Testis (tissue), 2 donors: ENCODE measurements at regions not wholly inside any gene's neighbourhood (a gene's known extent, or its start where the extent isn't known, plus 50 kb on each side); places are given as distances from the start of the nearest gene placed in this dataset.
"Not testable (repeated sequence)": the region's sequence is repeated elsewhere in the genome, so short reads cannot be mapped to it uniquely, and the experiment has no call there.

Experiments used
- DNase-seq: peaks from one replicate; pipeline ENCODE4 v3.0.0-alpha.2; 2019
- H3K27ac ChIP-seq, 2 donors: fragments of 200-600 bp; sonication (generic); one replicate each; pipeline ENCODE4 v1.5.1; 2019
- H3K27me3 ChIP-seq: fragments of 200-600 bp; sonication (generic); one replicate; pipeline ENCODE4 v1.5.1; 2019
- H3K36me3 ChIP-seq: fragments of 200-600 bp; sonication (generic); one replicate; pipeline ENCODE4 v1.5.1; 2017; ENCODE audit warnings: low read depth; ENCODE audit errors: missing control alignments
- H3K4me1 ChIP-seq: fragments of 200-600 bp; sonication (generic); one replicate; pipeline ENCODE4 v1.5.1; 2019
- H3K4me3 ChIP-seq, 2 donors: fragments of 200-600 bp; sonication (generic); one replicate each; pipeline ENCODE4 v1.5.1; 2017 to 2019
- H3K9me3 ChIP-seq: fragments of 200-600 bp; sonication (generic); one replicate; pipeline ENCODE4 v1.5.1; 2017
- CTCF ChIP-seq, 3 experiments: fragments of 450-650 bp in 2 of 3; fragments of 200-600 bp in 1 of 3; sonication (generic) in 1 of 3; IDR thresholded peaks; one replicate each; pipeline ENCODE4 v1.5.1; 2016 to 2019; ENCODE audit warnings: antibody characterized with exemption in 3 of 3, mild to moderate bottlenecking in 2 of 3, moderate library complexity in 1 of 3
- WGBS, 2 donors: methylation state at CpG; one replicate each; pipeline ENCODE4 v1.1.5; 2018; 5-methylcytosine and 5-hydroxymethylcytosine counted together
- intact Hi-C: fragments of 100-400 bp; cut with DNase I; formaldehyde crosslinking; loops from one replicate; pipeline ENCODE4 v1.15.1; 2023; ENCODE audit warnings: low total_unique reads

GRCh38 chr7:150049012-150049655, 175.4 kb downstream of the ATP6V0E2 start:
- intact Hi-C loops, result not testable (repeated sequence)

DNA sequence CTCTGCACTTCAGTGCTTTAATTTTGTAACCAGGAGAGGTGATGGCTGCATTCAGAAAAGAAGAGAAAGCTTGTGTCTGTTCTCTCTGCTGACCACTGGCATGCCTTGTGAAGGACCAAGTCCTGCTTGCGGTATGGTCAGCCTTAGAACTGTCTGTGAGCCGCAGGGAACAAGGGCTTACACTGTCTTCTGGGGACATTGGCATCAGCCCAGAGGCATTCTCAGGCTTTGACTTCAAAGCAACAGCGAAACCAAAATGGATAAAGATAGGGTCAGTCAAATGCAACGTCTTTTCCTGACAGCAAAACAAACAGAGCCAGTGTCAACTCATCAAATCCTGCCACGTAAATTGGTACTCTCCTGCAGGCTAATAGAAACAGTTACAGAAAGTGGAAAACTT, 179.6 kb downstream of the ATP6V0E2 start:
- 68 to 70% methylated on average over 5 of the region's 5 CpGs for WGBS, 2 donors
- H3K9me3 ChIP-seq, H3K4me3 ChIP-seq, H3K4me1 ChIP-seq, H3K27me3 ChIP-seq, H3K27ac ChIP-seq, H3K36me3 ChIP-seq, intact Hi-C loops, DNase-seq: not testable (repeated sequence)

More at GRCh38 chr7:150049012-150049655, 175.4 kb downstream of the ATP6V0E2 start:
- not testable (repeated sequence) for H3K9me3 ChIP-seq, H3K27me3 ChIP-seq, H3K36me3 ChIP-seq, H3K27ac ChIP-seq, H3K4me1 ChIP-seq
- peak; percentile 74 for DNase-seq
- peak overlapping the region; percentile 15 to 60 for H3K4me3 ChIP-seq
- WGBS, 2 donors, result 3 to 10% methylated on average over 9 to 24 of the region's 46 CpGs

GRCh38 chr7:150054242-150054641, 180.5 kb downstream of the ATP6V0E2 start:
- H3K27me3 ChIP-seq, H3K9me3 ChIP-seq, H3K4me3 ChIP-seq, intact Hi-C loops, H3K4me1 ChIP-seq, H3K27ac ChIP-seq, DNase-seq, H3K36me3 ChIP-seq: not testable (repeated sequence)
- 86 to 87% methylated on average over 3 of the region's 3 CpGs for WGBS, 2 donors

DNA sequence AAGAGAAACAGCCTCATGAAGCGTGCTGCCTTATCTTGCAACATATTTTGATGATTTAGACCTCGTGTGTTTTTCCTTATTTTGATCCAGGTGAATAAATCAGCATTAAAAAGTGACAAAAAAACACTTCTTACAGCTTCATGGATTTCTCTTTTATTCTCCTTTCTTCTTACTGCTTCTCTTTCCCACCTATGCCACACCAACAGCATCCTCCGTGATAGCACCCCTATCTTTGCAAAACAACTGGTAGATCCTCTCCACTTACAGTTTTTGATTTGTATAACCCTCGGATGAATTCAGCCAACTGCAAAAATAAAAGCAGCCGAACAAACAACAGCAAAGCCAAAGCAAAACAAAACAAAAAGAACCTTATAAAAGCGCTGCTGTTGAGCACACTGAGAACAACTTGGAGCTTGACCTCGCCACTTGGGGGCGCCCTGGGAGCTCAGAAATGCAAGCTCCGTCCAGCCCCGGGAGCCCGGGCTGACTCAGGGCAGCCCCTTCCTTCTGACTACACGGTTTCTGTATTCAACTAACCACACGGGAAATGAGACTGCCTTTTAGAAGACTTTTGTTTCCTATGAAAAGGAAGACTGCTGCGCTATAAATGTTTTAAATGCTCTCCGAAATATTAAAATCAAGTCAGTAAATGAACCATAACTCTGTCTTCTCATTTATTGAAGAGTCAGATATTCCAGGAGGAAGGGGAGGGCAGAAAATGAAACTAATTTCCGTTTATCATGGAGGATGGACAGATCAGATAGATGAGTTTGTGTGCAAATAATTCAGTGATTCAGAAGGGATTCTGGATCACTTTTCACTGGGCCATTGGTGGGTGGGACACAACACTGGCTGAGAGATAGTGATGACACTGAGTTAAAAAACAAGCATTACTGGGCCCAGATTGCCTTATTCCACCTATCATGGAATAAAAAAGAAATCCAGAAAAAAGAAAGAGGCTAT, 186.8 kb downstream of the ATP6V0E2 start:
- H3K9me3 ChIP-seq, H3K4me3 ChIP-seq, H3K27me3 ChIP-seq, H3K4me1 ChIP-seq, intact Hi-C loops, H3K36me3 ChIP-seq, H3K27ac ChIP-seq: not testable (repeated sequence)
- DNase-seq, result peak; percentile 93
- WGBS, 2 donors, result 12 to 13% methylated on average over 12 of the region's 16 CpGs
- TF ChIP-seq CTCF (IDR thresholded peaks at IDR 0.05), result peak in 1 of 3 experiments; percentile 18

GRCh38 chr7:150063195-150063594, 189.4 kb downstream of the ATP6V0E2 start:
- H3K27ac ChIP-seq, H3K9me3 ChIP-seq, H3K4me1 ChIP-seq, intact Hi-C loops, H3K36me3 ChIP-seq, H3K27me3 ChIP-seq, H3K4me3 ChIP-seq, DNase-seq: not testable (repeated sequence)
- 67 to 80% methylated on average over 1 of the region's 1 CpG for WGBS, 2 donors

GRCh38 chr7:150069555-150070313, 196.0 kb downstream of the ATP6V0E2 start:
- H3K9me3 ChIP-seq, intact Hi-C loops, H3K36me3 ChIP-seq, H3K4me3 ChIP-seq, H3K27me3 ChIP-seq, H3K27ac ChIP-seq, DNase-seq, H3K4me1 ChIP-seq: not testable (repeated sequence)
- 83 to 88% methylated on average over 6 to 9 of the region's 10 CpGs for WGBS, 2 donors

GRCh38 chr7:150077543-150077942, 203.8 kb downstream of the ATP6V0E2 start:
- H3K27me3 ChIP-seq, H3K4me1 ChIP-seq, H3K36me3 ChIP-seq, H3K9me3 ChIP-seq, H3K27ac ChIP-seq, DNase-seq, intact Hi-C loops, H3K4me3 ChIP-seq: not testable (repeated sequence)
- 78 to 95% methylated on average over 1 of the region's 1 CpG for WGBS, 2 donors

DNA sequence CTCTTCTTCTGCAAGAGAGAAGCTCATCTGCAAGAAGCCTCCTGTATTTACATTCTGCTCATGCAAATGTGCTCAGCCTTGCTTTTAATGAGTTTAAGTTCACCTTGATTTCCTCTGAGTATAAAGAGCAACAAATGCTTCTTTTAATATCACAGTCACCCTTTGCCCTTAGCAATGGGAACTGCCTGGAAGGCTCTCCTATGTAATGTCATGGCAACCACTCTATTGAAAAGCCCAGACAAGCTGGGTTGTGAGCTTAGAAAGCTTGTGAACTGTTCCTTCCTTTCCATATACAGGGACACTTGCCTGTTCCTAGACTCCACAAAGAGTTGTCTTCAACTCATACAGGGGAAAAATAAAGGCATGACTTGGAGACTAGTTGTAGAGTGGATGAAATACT, 208.1 kb downstream of the ATP6V0E2 start:
- H3K27ac ChIP-seq, H3K4me1 ChIP-seq, H3K36me3 ChIP-seq, DNase-seq, H3K4me3 ChIP-seq, H3K9me3 ChIP-seq, H3K27me3 ChIP-seq, intact Hi-C loops: not testable (repeated sequence)

- intact Hi-C loops, H3K4me3 ChIP-seq, H3K36me3 ChIP-seq, H3K27me3 ChIP-seq, H3K9me3 ChIP-seq, H3K27ac ChIP-seq, H3K4me1 ChIP-seq, DNase-seq: not testable (repeated sequence)
- WGBS, 2 donors, result 86 to 89% methylated on average over 4 of the region's 4 CpGs
Measured at GRCh38 chr7:150084724-150085123, 211.0 kb downstream of the ATP6V0E2 start.

- H3K9me3 ChIP-seq, H3K27ac ChIP-seq, DNase-seq, H3K27me3 ChIP-seq, H3K4me3 ChIP-seq, intact Hi-C loops, H3K36me3 ChIP-seq, H3K4me1 ChIP-seq: not testable (repeated sequence)
- 81 to 90% methylated on average over 4 of the region's 4 CpGs for WGBS, 2 donors
Measured at GRCh38 chr7:150087478-150087877, 213.7 kb downstream of the ATP6V0E2 start.
